ENCODE measurements at regions not wholly inside any gene's neighbourhood (a gene's known extent, or its start where the extent isn't known, plus 50 kb on each side); places are given as distances from the start of the nearest gene placed in this dataset.

DNA sequence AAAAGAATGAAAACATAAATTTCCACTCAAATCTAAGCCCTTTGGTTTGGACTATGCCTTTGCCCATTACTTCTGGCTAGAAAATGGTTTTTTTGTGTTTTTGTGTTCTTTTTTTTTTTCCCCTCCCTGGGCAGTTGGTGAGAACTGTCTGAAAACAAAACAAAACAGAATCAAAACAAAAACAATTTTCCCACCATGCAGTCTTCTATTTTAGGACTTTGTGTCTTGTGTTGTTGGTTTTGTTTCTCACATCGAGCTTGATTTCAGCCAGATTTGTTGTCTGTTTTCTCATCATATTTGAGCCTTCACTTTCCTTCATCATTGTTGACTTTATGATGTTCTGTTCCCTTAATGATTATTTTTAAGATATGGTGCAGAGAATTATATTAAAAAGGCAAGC is 206.3 kb downstream of the MACC1 start:
- no peaks in the 10 kb centered on the region for H3K36me3 ChIP-seq (ENCODE audit: control insufficient read depth in 1 of 2, insufficient read depth in 2 of 2, low read length in 1 of 2)
- no peak overlapping the region for H3K27ac ChIP-seq (ENCODE audit: low read depth in 1 of 2, low read length in 2 of 2)
- H3K4me3 ChIP-seq (ENCODE audit: low read length in 2 of 2), result no peak overlapping the region
- 42 to 44% methylated on average over 1 of the region's 1 CpG for WGBS, 2 donors
- no peaks in the 10 kb centered on the region for H3K27me3 ChIP-seq (ENCODE audit: control insufficient read depth in 1 of 2, insufficient read depth in 2 of 2, low read length in 1 of 2)
- H3K9me3 ChIP-seq (ENCODE audit: control insufficient read depth, low read length), result no peaks in the 10 kb centered on the region
- ATAC-seq (ENCODE audit: low FRiP score) (no peak), DNase-seq (no peak)
- intact Hi-C loops (cut with DNase I), result no loop called here
- H3K4me1 ChIP-seq (ENCODE audit: control insufficient read depth in 1 of 2, insufficient read depth in 2 of 2, low read length in 2 of 2), result no peaks in the 10 kb centered on the region

- DNase-seq (no peak), ATAC-seq (ENCODE audit: low FRiP score) (no peak)
- H3K27ac ChIP-seq (ENCODE audit: low read depth in 1 of 2, low read length in 2 of 2), result no peak overlapping the region
- no peaks in the 10 kb centered on the region for H3K4me1 ChIP-seq (ENCODE audit: control insufficient read depth in 1 of 2, insufficient read depth in 2 of 2, low read length in 2 of 2)
- H3K36me3 ChIP-seq (ENCODE audit: control insufficient read depth in 1 of 2, insufficient read depth in 2 of 2, low read length in 1 of 2), result no peaks in the 10 kb centered on the region
- H3K27me3 ChIP-seq (ENCODE audit: control insufficient read depth in 1 of 2, insufficient read depth in 2 of 2, low read length in 1 of 2), result no peaks in the 10 kb centered on the region
- H3K4me3 ChIP-seq (ENCODE audit: low read length in 2 of 2), result no peak overlapping the region
- intact Hi-C loops (cut with DNase I), result no loop called here
- H3K9me3 ChIP-seq (ENCODE audit: control insufficient read depth, low read length), result no peaks in the 10 kb centered on the region
These were observed 209.7 kb downstream of the MACC1 start for GRCh38 chr7:20007510-20007909.

DNA sequence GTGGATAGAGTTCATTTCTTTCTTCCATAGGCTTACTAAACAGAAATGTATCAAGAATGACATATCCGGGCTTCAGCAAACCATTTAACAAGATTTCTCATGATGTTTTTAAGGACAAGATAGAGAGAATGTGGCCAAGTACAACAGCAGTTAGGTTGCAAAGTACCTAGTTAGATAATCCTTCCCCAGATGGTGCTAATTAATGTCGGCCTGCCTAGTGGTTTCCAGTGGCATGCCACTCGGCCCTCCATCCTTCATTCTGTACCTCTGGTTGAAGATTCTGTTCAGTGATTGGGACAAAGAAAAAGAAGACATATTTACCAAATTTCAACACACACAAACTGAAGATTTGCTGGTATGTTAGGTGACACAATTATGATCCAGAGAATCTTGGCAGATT is 212.1 kb downstream of the MACC1 start:
- H3K9me3 ChIP-seq (ENCODE audit: control insufficient read depth, low read length), result no peaks in the 10 kb centered on the region
- H3K4me1 ChIP-seq (ENCODE audit: control insufficient read depth in 1 of 2, insufficient read depth in 2 of 2, low read length in 2 of 2), result no peaks in the 10 kb centered on the region
- no peak for DNase-seq
- ATAC-seq (ENCODE audit: low FRiP score), result no peak
- no peaks in the 10 kb centered on the region for H3K27me3 ChIP-seq (ENCODE audit: control insufficient read depth in 1 of 2, insufficient read depth in 2 of 2, low read length in 1 of 2)
- intact Hi-C loops (cut with DNase I), result no loop called here
- H3K36me3 ChIP-seq (ENCODE audit: control insufficient read depth in 1 of 2, insufficient read depth in 2 of 2, low read length in 1 of 2), result no peaks in the 10 kb centered on the region
- no peak overlapping the region for H3K27ac ChIP-seq (ENCODE audit: low read depth in 1 of 2, low read length in 2 of 2)
- WGBS, 2 donors, result 68 to 72% methylated on average over 3 of the region's 3 CpGs
- no peak overlapping the region for H3K4me3 ChIP-seq (ENCODE audit: low read length in 2 of 2)

DNA sequence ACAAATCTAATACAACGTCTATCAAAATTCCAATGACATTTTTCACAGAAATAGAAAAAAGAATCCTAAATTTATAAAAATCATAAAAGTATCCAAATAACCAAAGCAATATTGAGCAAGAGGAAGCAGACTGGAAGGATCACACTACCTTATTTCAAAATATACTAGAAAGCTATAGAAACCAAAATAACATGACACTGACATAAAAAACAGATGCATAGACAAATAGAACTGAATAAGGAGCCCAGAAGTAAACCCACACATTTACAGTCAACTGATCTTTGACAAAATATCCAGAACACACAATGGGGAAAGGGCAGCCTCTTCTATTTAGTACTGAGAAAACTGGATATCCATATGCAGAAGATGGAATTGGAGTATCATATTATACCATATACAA is 217.5 kb downstream of the MACC1 start:
- no peaks in the 10 kb centered on the region for H3K36me3 ChIP-seq (ENCODE audit: control insufficient read depth in 1 of 2, insufficient read depth in 2 of 2, low read length in 1 of 2)
- WGBS, 2 donors, result 74 to 80% methylated on average over 1 of the region's 1 CpG
- ATAC-seq (ENCODE audit: low FRiP score) (no peak), DNase-seq (no peak)
- H3K4me3 ChIP-seq (ENCODE audit: low read length in 2 of 2), result no peak overlapping the region
- H3K9me3 ChIP-seq (ENCODE audit: control insufficient read depth, low read length), result no peaks in the 10 kb centered on the region
- intact Hi-C loops (cut with DNase I), result no loop called here
- H3K4me1 ChIP-seq (ENCODE audit: control insufficient read depth in 1 of 2, insufficient read depth in 2 of 2, low read length in 2 of 2), result no peaks in the 10 kb centered on the region
- H3K27me3 ChIP-seq (ENCODE audit: control insufficient read depth in 1 of 2, insufficient read depth in 2 of 2, low read length in 1 of 2), result no peaks in the 10 kb centered on the region
- no peak overlapping the region for H3K27ac ChIP-seq (ENCODE audit: low read depth in 1 of 2, low read length in 2 of 2)

DNA sequence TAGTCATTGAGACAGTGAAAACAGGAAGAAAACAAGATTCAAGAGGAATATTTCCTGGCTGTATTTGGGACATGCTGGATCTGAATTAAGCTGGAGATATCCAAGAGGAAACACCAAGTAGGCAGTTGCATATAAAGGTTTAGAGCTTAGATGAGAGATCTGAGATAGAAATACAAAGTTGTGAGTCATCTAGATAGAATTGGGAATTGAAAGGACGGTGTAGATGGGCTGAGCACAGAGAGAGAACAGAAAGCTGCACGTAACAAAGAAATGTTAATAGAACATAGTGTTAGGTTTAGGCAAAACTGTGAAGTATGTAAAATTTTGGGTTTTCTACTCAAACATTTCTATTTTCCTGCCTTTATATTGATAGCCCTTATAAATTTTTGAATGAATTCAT is 218.5 kb upstream of the TMEM196 start:
- DNase-seq (no peak), ATAC-seq (ENCODE audit: low FRiP score) (no peak)
- no peaks in the 10 kb centered on the region for H3K36me3 ChIP-seq (ENCODE audit: control insufficient read depth in 1 of 2, insufficient read depth in 2 of 2, low read length in 1 of 2)
- WGBS, 2 donors, result 81 to 88% methylated on average over 2 of the region's 2 CpGs
- H3K9me3 ChIP-seq (ENCODE audit: control insufficient read depth, low read length), result no peaks in the 10 kb centered on the region
- H3K27me3 ChIP-seq (ENCODE audit: control insufficient read depth in 1 of 2, insufficient read depth in 2 of 2, low read length in 1 of 2), result no peaks in the 10 kb centered on the region
- H3K4me1 ChIP-seq (ENCODE audit: control insufficient read depth in 1 of 2, insufficient read depth in 2 of 2, low read length in 2 of 2), result no peaks in the 10 kb centered on the region
- intact Hi-C loops (cut with DNase I), result no loop called here
- no peak overlapping the region for H3K4me3 ChIP-seq (ENCODE audit: low read length in 2 of 2)
- H3K27ac ChIP-seq (ENCODE audit: low read depth in 1 of 2, low read length in 2 of 2), result no peak overlapping the region

GRCh38 chr7:19989906-19990305 is 216.5 kb upstream of the TMEM196 start:
- Histone ChIP-seq H3K9me3 (ENCODE audit: control insufficient read depth, low read length) (no peaks in the 10 kb centered on the region), H3K36me3 (ENCODE audit: control insufficient read depth in 1 of 2, insufficient read depth in 2 of 2, low read length in 1 of 2) (no peaks in the 10 kb centered on the region), H3K4me1 (ENCODE audit: control insufficient read depth in 1 of 2, insufficient read depth in 2 of 2, low read length in 2 of 2) (no peaks in the 10 kb centered on the region), H3K27ac (ENCODE audit: low read depth in 1 of 2, low read length in 2 of 2) (no peak overlapping the region), H3K4me3 (ENCODE audit: low read length in 2 of 2) (no peak overlapping the region), H3K27me3 (ENCODE audit: control insufficient read depth in 1 of 2, insufficient read depth in 2 of 2, low read length in 1 of 2) (no peaks in the 10 kb centered on the region)
- intact Hi-C loops (cut with DNase I), result no loop called here
- DNase-seq (no peak), ATAC-seq (ENCODE audit: low FRiP score) (no peak)
- WGBS, 2 donors, result 18 to 20% methylated on average over 2 of the region's 2 CpGs

GRCh38 chr7:19988860-19989259 is 215.4 kb upstream of the TMEM196 start:
- 84 to 86% methylated on average over 2 of the region's 2 CpGs for WGBS, 2 donors

GRCh38 chr7:19984231-19984632 is 210.8 kb upstream of the TMEM196 start:
- intact Hi-C loops (cut with DNase I), result no loop called here
- H3K4me1 ChIP-seq (ENCODE audit: control insufficient read depth in 1 of 2, insufficient read depth in 2 of 2, low read length in 2 of 2), result no peaks in the 10 kb centered on the region
- ATAC-seq (ENCODE audit: low FRiP score) (no peak), DNase-seq (no peak)
- H3K4me3 ChIP-seq (ENCODE audit: low read length in 2 of 2), result no peak overlapping the region
- H3K9me3 ChIP-seq (ENCODE audit: control insufficient read depth, low read length), result no peaks in the 10 kb centered on the region
- H3K27ac ChIP-seq (ENCODE audit: low read depth in 1 of 2, low read length in 2 of 2), result no peak overlapping the region
- H3K27me3 ChIP-seq (ENCODE audit: control insufficient read depth in 1 of 2, insufficient read depth in 2 of 2, low read length in 1 of 2), result no peaks in the 10 kb centered on the region
- H3K36me3 ChIP-seq (ENCODE audit: control insufficient read depth in 1 of 2, insufficient read depth in 2 of 2, low read length in 1 of 2), result no peaks in the 10 kb centered on the region
- 92 to 93% methylated on average over 3 of the region's 3 CpGs for WGBS, 2 donors

More at GRCh38 chr7:19988860-19989259, 215.4 kb upstream of the TMEM196 start:
- ATAC-seq (ENCODE audit: low FRiP score) (no peak), DNase-seq (no peak)
- H3K9me3 ChIP-seq (ENCODE audit: control insufficient read depth, low read length), result no peaks in the 10 kb centered on the region
- H3K36me3 ChIP-seq (ENCODE audit: control insufficient read depth in 1 of 2, insufficient read depth in 2 of 2, low read length in 1 of 2), result no peaks in the 10 kb centered on the region
- no peak overlapping the region for H3K27ac ChIP-seq (ENCODE audit: low read depth in 1 of 2, low read length in 2 of 2)
- no peaks in the 10 kb centered on the region for H3K4me1 ChIP-seq (ENCODE audit: control insufficient read depth in 1 of 2, insufficient read depth in 2 of 2, low read length in 2 of 2)
- no peak overlapping the region for H3K4me3 ChIP-seq (ENCODE audit: low read length in 2 of 2)
- H3K27me3 ChIP-seq (ENCODE audit: control insufficient read depth in 1 of 2, insufficient read depth in 2 of 2, low read length in 1 of 2), result no peaks in the 10 kb centered on the region
- intact Hi-C loops (cut with DNase I), result no loop called here

- Histone ChIP-seq H3K9me3 (ENCODE audit: control insufficient read depth, low read length) (no peaks in the 10 kb centered on the region), H3K36me3 (ENCODE audit: control insufficient read depth in 1 of 2, insufficient read depth in 2 of 2, low read length in 1 of 2) (no peaks in the 10 kb centered on the region), H3K4me1 (ENCODE audit: control insufficient read depth in 1 of 2, insufficient read depth in 2 of 2, low read length in 2 of 2) (no peaks in the 10 kb centered on the region), H3K27ac (ENCODE audit: low read depth in 1 of 2, low read length in 2 of 2) (no peak overlapping the region), H3K27me3 (ENCODE audit: control insufficient read depth in 1 of 2, insufficient read depth in 2 of 2, low read length in 1 of 2) (no peaks in the 10 kb centered on the region), H3K4me3 (ENCODE audit: low read length in 2 of 2) (no peak overlapping the region)
- intact Hi-C loops (cut with DNase I), result no loop called here
- WGBS, 2 donors, result 49 to 50% methylated on average over 6 of the region's 6 CpGs
- DNase-seq, result peak in 1 of 2 donors; percentile 45
- peak; percentile 29 for ATAC-seq (ENCODE audit: low FRiP score)
These were observed 209.7 kb upstream of the TMEM196 start for GRCh38 chr7:19982841-19983835.

Measured in aorta (tissue), 5 donors.